Eye (tissue), 1 donor: ENCODE measurements at regions not wholly inside any gene's neighbourhood (a gene's known extent, or its start where the extent isn't known, plus 50 kb on each side); places are given as distances from the start of the nearest gene placed in this dataset.
"Not testable (repeated sequence)": the region's sequence is repeated elsewhere in the genome, so short reads cannot be mapped to it uniquely, and the experiment has no call there.

Experiments used
- DNase-seq: peaks from one replicate; pipeline ENCODE4 v3.0.0-alpha.2; 2015

DNA sequence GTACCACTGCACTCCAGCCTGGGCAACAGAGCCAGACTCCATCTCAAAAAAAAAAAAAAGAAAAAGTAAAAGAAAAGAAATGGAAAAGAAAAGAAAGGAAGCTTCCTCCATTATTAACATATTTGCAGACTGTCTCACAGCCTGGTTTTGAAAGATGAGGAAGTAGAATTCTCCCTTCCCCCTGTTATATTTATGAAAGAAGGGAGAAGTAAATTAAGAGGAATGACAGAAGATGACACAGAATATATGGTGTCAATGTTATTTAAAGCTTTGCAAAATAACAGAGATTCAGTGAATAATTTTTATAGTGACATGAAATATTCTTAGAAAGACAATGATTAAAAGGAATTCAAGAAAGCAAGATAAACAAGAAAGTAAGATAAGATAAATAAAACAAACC is 83.7 kb upstream of the PRSS16 start:
- DNase-seq: no peak

DNA sequence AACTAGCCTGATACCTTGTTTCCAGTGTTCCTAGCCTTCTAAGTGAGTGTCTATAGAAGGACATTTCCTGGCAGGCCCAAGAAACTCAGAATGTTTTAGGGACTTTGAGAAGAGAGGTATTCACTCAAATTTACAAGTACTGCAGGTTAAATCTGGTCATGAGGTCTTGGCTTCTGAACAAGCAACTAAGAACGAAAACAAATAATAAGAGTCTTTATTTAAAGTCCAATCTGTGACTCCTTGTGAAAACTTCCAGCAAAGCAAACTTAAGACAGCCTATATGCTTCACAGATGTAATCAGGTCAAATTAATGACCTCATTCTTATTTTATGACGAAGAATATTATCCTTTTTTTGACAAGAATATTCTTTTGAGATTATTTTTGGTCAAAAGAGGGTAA is 79.4 kb upstream of the PRSS16 start:
- DNase-seq: no peak

DNA sequence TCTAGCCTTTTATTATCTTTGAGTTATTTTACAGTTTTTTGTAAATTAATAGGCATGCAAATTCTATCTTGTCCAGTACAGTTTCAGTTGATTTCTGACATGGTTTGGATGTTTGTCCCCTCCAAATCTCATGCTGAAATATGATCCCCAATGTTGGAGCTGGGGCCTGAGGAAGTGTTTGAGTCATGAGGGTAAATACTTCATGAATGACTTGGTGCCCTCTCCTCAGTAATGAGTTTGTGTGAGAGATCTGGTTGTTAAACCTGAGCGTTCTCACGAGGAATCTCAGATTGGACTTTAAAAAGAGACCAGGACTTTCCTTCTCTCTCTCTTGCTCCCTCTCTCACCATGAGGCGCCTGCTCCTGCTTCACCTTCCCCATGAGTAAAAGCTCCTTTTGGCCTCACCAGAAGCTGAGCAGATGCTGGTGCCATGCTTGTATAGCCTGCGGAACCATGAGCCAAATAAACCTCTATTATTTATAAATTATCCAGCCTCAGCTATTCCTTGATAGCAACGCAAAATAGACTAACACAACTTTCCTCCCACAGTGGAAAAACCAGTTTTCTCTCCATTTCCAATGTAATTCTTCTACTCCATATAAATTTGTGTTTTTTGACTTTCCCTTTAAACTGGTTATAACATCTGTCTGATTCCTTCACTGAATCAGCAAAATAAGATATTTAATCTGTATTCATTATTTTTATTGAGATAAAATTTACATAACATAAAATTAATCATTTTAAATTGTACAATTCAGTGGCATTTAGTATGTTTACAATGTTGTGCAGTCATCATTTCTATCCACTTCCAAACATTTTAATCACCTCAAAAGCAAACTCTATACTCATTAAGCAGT is 78.7 kb upstream of the PRSS16 start:
- DNase-seq: no peak

DNA sequence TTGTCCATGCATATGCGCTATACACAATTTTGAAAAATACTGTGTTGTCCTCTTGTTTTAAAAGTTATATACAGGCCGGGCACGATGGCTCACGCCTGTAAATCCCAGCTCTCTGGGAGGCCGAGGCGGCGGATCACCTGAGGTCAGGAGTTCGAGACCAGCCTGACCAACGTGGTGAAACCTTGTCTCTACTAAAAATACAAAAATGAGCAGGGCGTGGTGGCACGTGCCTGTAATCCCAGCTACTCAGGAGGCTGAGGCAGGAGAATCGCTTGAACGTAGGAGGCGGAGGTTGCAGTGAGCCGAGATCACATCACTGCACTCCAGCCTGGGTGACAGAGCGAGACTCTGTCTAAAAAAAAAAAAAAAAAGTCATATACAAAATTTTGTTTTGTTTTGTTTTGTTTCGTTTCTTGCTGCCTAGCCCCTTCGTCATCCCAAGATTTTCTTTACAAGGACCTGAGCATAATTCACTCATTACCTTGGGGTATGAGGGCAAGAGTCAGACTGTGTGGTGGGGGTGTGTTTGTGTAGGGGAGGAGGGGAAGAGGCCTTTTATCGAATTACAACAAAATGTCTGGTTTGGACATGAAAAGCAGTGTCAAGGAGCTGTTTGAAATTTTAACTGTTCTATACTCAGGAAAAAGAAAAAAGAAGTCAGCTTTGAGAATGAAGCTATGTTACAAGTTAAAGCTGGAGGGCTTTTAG is 74.8 kb upstream of the PRSS16 start:
- DNase-seq: not testable (repeated sequence)

DNA sequence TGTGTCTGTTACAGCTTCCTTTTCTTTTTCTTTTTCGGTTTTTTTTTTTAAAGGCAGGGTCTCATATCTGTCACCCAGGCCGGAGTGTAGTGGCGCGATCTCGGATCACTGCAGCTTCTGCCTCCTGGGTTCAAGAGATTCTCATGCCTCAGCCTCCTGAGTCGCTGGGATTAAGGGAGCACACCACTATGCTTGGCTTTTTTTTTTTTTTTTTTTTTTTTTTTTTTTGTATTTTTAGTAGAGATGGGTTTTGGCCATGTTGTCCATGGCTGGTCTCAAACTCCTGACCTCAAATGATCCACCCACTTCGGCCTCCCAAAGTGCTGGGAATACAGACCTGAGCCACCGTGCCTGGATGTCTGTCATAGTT is 74.3 kb upstream of the PRSS16 start:
- DNase-seq: not testable (repeated sequence)

DNA sequence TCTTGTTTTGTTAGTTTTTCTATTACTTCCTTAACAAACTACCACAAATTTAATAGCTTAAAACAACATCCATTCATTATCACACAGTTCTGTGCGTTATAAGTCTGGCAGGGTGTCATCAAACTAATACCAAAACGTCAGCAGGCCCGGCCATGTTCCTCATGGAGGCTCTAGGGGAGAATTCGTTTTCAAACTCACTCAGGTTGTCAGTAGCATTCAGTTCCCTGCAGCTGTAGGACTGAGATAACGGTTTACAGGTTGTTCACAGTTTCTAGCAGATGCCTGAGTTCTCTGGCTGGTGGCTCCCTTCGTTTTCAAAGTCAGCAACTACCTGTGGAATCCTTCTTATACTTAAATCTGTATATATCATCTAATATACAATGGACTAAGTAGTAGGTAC is 72.5 kb upstream of the PRSS16 start:
- DNase-seq: no peak

DNA sequence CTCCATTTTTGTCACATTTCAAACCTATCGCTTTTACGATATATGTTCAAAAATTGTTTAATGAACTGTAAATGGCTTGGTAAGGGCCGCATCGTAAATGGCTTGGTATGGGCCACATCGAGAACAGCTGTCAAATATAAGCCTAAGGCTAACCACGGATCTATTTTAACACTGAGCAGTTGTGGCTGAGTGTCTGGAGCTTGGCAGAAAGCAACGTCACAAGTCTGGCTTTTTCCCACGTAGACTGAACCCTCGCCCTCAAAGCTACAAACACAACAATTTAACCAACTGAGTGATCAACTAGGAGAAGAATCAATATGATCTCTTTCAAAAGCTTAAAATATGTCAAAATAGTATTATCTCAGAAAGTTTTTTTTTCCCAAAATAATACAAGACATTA is 71.4 kb upstream of the PRSS16 start:
- DNase-seq: peak; percentile 53

DNA sequence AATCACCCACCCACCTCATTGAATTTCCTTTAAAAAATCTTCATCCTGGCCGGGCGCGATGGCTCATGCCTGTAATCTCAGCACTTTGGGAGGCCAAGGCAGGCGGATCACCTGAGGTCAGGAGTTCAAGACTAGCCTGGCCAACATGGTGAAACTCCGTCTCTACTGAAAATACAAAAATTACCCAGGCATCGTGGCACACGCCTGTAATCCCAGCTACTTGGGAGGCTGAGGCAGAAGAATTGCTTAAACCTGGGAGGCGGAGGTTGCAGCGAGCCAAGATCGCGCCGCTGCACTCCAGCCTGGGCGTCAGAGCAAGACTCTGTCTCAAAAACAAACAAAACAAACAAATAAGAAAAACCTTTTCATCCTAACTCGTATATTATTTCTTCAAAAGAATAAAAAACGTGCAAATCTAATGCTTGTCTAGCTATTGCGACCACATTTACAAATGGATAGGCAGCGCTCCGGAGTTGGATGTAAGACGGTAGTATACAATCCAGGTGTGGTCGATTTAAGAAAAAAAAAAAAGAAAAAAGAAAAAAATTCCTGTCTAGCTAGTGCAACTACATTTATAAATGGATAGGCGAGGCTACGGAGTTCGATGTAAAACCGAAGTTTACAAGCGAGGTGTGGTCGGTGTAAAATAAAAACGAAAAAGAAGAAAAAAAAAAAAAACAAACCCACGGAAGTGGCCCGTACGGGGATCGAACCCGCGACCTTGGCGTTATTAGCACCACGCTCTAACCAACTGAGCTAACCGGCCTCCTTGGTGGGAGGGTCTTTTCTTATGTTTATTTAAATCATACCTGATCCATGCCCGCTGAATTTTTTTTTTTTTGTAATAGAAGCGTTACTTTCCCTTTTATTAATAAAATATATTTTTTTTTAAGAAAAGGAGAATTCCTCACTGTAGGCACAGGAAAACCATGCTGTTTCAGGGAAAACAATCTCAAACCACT is 70.7 kb upstream of the PRSS16 start:
- DNase-seq: peak; percentile 92

DNA sequence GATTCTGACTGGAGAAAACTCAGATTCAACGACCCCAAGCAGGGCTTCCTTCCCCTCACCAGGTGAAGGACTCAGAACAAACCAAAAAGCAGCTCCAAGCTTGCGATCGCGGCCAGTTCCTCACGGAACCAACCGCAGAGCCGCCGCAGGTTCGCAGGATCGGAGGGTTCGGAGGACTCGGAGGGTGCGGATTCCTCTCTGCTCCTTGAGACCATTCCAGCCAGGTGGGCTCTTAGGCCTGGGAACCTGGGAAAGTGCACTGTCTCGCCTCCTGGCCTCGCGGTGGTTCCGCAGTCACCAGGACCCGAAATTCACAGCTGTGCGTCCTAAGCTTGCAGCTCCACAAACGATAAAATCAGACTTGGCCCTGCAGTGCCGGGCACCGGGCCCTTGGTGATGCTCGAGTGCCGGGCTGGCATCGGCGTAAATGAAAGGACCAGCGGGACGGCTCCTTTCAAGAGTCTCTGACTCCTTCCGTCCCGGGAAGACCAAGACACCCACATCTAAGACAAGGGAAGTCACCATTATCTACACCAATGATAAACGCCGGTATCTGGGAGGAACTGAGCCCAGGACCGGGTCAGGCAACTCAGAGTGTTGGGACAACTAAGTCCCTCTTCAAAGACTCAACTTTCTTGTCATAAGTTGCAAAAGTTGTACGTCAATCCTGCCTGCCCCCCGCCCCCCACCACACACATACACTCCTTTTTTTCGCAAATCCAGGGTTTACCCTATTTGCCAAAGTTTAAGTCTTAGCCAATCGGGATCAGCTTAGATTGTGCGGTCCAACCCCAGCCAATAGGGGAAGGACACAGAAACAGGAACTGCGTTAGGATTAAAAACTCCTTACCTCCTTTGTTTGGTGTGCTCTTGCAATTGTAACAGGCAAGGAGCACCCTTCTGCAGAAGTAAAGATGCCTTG is 69.8 kb upstream of the PRSS16 start:
- DNase-seq: peak; percentile 91

DNA sequence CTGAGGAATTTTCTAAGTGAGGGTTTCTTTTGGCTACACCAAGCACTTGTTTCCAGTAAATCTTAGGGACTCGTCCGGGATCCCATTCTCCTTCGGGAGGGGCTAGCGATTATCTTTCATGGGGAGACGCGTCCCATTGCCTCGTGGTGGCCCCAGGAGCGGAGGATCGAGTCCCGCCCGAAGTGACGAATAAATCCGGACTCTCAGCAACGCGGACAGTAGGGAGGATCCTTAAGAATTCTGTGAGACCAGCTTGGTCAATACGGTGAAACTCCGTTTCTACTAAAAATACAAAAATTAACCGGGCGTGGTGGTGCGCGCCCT is 69.1 kb upstream of the PRSS16 start:
- no peak for DNase-seq

DNA sequence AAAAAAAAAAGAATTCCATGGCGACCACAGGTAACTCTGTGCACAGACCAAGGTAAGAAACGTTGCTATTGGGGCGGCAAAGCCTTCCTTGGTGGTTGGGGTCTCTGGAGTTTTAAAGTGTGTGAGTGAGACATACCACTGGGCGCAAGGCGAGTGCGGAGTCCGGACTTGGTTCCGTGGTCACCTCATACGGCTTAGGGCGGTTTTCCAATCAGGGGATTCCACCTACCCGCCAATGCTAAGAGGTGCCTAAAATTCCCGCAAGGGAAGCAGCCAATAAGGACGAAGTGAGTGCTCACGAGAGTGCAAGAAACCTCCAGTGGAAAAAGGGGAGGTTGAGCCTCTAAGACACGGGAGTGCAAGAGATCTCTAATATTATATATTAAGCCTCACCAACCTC is 68.6 kb upstream of the PRSS16 start:
- DNase-seq: peak; percentile 22

DNA sequence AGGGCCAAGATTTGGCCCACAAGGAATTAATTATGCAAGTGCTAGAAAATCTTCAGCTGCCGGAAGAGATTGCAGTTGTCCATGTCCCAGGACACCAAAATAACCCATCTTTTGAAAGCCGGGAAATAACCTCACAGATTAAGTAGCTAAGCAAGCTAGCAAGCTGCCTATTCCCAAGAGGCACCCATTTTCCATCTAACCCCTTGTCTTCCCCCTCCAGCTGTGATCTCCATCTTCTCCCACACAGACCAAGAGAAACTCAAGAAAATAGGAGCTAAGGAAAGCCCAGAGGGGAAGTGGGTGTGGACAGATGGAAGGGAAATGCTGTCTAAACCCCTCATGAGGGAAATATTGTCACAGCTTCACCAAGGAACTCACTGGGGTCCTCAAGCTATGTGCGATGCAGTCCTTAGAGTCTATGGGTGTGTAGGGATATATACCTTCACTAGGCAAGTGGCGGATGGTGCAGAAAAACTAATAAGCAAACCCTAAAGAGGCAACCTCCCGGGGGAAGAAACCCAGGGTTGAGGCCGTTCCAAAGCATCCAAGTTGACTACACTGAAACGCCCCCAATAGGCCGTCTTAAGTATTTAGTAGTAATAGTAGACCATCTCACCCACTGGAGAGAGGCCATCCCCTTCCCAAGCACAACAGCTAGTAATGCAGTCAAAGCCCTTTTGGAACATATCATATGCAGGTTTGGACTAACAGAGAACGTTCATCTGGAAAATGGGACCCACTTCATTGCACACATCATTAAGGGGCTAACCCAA is 64.3 kb upstream of the PRSS16 start:
- no peak for DNase-seq

DNA sequence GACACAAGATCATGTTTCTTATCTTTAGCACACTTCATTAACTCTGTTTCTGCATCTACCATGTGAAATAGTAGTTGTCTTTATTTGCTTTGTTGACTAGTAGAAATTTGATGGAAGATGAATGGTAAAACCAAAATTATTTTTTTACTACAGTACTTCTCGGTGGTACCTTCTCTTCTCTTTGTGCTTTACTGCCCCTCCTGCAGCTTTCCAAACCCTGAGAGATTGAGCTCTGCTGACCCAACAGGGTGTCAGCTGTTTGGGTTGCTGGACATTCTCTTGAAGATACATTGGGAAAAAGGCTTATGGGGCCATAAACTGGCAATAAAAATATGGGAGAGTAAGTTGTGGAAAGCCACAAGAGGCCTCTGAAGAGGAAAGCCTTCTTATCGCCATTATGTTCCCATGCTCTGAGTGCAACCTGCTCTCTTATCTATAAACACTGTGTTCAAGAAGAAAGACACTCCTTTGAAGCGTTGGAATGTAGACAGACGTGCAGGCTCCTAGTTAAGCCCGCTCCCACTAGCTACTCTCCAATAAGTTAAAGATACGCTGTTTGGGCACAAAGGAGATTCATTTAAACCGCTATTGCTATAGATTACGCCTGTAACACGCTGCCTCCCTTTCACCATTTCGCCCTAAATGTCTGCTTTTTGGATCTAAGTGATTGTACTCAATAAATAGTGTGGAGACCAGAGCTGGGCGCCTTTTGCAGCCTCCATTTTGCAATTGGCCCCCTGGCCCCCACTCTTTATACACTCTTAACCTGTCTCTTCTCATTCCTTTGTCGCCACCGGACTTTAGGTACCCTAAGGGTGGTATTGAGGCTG is 60.1 kb upstream of the PRSS16 start:
- DNase-seq: peak; percentile 45

DNA sequence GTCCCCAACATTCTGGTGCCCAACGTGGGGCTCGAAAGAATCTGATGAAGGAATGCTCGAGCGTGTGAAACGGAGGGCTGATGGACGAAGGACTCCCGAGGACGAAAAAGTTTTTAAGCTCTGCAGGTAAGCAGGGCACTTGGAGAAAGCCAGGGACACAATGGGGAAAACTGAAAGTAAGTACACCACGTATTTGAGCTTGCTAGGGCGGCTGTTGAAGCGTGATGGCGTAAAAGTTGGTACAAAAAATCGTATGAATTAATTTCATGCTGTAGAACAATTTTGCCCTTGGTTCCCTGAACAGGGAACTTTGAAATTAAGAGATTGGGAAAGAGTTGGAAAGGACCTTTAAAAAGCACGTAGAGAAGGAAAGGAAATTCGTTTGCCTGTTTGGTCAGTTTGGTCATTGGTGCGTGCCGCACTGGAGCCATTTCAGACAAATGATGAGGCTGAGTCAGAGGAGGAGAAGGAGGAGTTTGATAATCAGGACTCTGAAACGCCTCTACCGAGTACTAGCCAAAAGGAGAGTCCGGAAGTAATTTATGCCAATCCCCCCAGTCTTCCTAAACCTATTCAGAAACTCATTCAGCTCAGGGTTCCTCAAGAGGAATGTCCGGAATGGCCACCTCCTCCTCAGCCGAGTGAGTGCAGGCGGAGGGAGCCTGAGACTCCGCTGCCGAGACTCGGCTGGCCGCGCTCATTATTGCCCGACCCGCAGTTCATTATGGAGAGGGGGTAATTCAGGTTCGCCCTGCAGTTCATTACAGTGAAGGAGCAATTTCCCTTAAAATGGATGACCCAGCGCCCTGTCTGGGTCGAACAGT is 59.2 kb upstream of the PRSS16 start:
- peak; percentile 87 for DNase-seq

DNA sequence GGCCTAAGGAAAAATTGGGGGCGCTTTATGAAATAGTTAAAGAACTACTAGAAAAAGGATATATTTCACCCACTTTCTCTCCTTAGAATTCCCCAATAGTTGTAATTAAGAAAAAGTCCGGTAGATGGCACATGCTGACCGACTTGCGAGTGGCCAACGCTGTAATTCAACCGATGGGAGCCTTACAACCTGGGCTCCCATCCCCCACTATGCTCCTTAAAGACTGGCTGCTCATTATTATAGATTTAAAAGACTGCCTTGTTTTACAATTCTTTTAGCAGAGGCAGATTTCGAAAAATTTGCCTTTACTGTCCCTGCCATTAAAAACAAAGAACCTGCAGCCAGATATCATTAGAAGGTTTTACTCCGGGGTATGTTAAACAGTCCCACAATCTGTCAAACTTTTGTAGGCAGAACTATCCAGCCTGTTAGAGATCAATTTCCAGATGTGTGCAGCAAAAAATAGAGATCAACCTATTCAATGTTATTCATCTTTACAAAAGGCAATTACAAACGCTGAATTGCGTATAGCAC is 58.5 kb upstream of the PRSS16 start:
- DNase-seq: peak; percentile 96

DNA sequence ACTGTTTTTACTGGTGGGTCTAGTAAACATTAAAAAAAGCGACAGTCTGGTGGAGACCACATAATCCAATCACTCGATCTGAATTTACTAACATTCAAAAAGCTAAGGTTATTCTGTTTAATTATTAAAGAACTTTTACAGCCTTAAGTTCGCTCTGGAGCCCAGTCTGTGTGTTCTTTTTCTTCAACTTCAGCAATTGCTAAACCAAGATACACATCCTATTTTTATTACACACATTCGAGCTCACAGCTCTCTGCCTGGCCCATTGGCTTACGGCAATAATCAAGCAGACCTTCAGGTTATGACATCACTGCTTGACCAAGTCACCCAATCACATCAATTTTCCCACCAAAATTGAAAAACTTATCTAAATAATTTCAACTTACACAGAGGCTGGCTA is 57.4 kb upstream of the PRSS16 start:
- DNase-seq: no peak

DNA sequence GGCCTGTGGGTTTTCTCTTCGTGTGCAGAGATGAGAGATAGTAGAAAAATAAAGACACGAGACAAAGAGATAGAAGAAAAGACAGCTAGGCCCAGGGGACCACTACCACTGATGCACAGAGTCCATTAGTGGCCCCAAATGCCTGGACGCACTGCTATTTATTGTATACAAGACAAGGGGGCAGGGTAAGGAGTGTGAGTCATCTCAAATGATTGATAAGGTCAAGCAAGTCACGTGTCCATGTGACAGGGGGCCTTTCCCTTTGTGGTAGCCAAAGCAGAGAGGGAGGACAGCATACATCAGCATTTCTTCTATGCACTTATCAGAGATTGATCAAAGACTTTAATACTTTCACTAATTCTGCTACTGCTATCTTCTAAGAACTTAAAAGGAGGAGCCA is 53.0 kb upstream of the PRSS16 start:
- not testable (repeated sequence) for DNase-seq

DNA sequence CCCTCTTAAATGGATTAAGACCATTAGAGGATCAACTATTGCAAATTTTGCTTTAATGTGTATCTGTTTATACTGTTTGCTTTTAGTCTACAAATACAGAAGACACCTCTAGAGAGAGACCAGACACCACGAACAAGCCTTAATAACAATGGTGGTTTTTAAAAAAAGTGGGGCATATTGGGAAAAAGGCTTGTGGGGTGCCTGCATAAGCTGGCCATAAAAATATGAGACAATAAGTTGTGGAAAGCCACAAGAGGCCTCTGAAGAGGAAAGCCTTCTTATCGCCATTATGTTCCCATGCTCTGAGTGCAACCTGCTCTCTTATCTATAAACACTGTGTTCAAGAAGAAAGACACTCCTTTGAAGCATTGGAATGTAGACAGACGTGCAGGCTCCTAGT is 52.0 kb upstream of the PRSS16 start:
- DNase-seq: not testable (repeated sequence)
